Duodenal mucosa (tissue), 2 donors: ENCODE measurements at regions not wholly inside any gene's neighbourhood (a gene's known extent, or its start where the extent isn't known, plus 50 kb on each side); places are given as distances from the start of the nearest gene placed in this dataset.

Experiments used
- H3K27ac ChIP-seq: one replicate; pipeline ENCODE4 v1.7.0; 2013; ENCODE audit warnings: low read depth, low read length
- H3K27me3 ChIP-seq, 2 donors: one replicate each; pipeline ENCODE4 v1.7.0; 2013; ENCODE audit warnings: low read length in 2 of 2, control low read depth in 1 of 2; ENCODE audit not compliant: insufficient read depth in 2 of 2, control insufficient read depth in 1 of 2
- H3K36me3 ChIP-seq, 2 donors: one replicate each; pipeline ENCODE4 v1.7.0; 2013; ENCODE audit warnings: low read length in 2 of 2, control low read depth in 1 of 2; ENCODE audit not compliant: insufficient read depth in 2 of 2, control insufficient read depth in 1 of 2
- H3K4me1 ChIP-seq, 2 donors: one replicate each; pipeline ENCODE4 v1.7.0; 2013; ENCODE audit warnings: low read length in 2 of 2, control low read depth in 1 of 2; ENCODE audit not compliant: insufficient read depth in 2 of 2, control insufficient read depth in 1 of 2
- H3K4me3 ChIP-seq, 2 donors: one replicate each; pipeline ENCODE4 v1.7.0; 2013; ENCODE audit warnings: low read length in 2 of 2, low read depth in 1 of 2
- H3K9ac ChIP-seq, 2 donors: one replicate each; pipeline ENCODE4 v1.7.0; 2013; ENCODE audit warnings: low read length in 2 of 2, low read depth in 1 of 2
- H3K9me3 ChIP-seq, 2 donors: one replicate each; pipeline ENCODE4 v1.7.0; 2013; ENCODE audit warnings: low read length in 2 of 2, control low read depth in 1 of 2; ENCODE audit not compliant: control insufficient read depth in 1 of 2

GRCh38 chr2:71832388-71832787, 315.3 kb downstream of the CYP26B1 start:
- H3K36me3 ChIP-seq: no peaks in the 10 kb centered on the region
- H3K4me3 ChIP-seq: no peak overlapping the region
- H3K9ac ChIP-seq: no peak overlapping the region
- no peaks in the 10 kb centered on the region for H3K9me3 ChIP-seq
- H3K27ac ChIP-seq: no peak overlapping the region
- no peaks in the 10 kb centered on the region for H3K4me1 ChIP-seq
- H3K27me3 ChIP-seq: no peaks in the 10 kb centered on the region

DNA sequence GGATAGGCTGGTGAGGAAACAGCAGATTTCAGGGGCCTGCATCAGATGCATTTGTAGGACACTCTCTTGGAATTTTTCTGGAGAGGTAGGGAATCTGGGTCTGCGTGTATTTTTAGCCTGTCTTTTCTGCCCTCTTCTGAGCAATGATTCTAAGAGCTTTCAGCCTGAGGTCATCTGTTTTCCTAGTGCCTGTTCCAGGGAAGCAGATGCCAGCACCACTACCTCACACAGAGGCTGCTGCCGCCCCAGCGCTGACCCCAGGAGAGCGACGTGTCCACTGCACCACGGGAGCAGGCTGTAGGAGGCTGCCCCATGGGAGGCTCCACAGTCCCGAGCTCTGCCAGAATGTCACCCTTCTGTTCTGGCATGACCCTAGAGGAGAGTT, 316.5 kb downstream of the CYP26B1 start:
- H3K27ac ChIP-seq: no peak overlapping the region

DNA sequence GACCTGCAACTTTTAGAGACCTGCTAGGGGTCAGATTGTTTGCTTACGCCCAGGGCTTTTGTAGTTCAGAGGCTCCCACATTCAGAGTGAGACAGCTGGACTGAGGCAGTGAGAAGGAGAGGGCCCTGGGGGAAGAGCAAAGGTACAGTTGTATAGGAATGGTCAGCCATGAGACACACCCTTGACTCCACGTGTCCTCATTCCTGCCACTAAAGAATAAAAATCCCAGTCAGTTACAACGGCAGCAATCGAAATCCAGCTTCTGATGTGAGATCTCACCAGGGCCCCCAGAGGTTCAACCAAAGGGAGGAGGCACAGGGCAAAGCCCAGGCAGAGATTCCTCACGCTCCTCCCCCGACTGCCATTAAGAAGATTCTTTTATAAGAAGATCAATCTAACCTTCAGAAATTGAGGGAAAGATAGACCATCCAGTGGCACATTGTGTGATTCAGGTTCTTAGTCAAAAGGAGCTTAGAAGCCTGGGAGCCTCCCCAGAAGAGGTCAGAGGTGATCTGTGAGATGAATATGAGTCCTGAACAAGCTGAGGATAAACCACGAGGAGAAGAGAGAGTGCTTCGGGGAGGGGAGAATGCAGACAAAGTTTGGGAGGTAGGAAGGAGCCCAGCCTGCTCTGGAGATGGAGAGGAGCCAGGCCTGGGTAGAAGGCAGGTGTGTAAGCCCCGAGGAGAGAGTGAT, 317.0 kb downstream of the CYP26B1 start:
- no peak overlapping the region for H3K4me3 ChIP-seq
- no peaks in the 10 kb centered on the region for H3K27me3 ChIP-seq
- H3K4me1 ChIP-seq: peaks cover 0 to 5% of the 10 kb centered on the region in 2 donors
- H3K9ac ChIP-seq: no peak overlapping the region
- H3K9me3 ChIP-seq: no peaks in the 10 kb centered on the region
- H3K27ac ChIP-seq: no peak overlapping the region
- no peaks in the 10 kb centered on the region for H3K36me3 ChIP-seq

More for the DNA sequence above, 316.5 kb downstream of the CYP26B1 start:
- H3K4me3 ChIP-seq: no peak overlapping the region
- H3K36me3 ChIP-seq: no peaks in the 10 kb centered on the region
- no peaks in the 10 kb centered on the region for H3K27me3 ChIP-seq
- peaks cover 0 to 3% of the 10 kb centered on the region in 2 donors for H3K4me1 ChIP-seq
- H3K9ac ChIP-seq: no peak overlapping the region
- H3K9me3 ChIP-seq: no peaks in the 10 kb centered on the region

DNA sequence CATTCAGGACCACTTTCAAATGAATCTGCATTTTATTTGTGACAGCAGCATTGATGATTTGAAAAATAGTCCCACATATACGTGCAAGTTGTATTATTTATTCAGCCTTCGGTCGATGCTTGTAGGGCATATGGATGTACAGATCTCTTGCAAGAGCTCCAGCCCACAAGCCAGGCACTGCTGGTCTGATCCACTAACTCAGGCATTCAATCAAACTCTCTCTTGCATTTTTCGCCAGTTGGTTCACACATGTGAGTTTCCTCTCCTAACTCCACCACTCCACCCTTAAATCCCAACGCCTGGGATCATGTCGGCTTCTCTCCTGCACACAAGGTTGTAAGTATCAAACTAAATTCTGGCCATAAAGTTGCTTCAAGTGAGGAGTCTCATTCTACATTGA, 318.7 kb downstream of the CYP26B1 start:
- H3K4me3 ChIP-seq: no peak overlapping the region
- no peaks in the 10 kb centered on the region for H3K27me3 ChIP-seq
- peaks cover 0 to 5% of the 10 kb centered on the region in 2 donors for H3K4me1 ChIP-seq
- no peak overlapping the region for H3K27ac ChIP-seq
- H3K9me3 ChIP-seq: no peaks in the 10 kb centered on the region
- no peaks in the 10 kb centered on the region for H3K36me3 ChIP-seq
- H3K9ac ChIP-seq: no peak overlapping the region

DNA sequence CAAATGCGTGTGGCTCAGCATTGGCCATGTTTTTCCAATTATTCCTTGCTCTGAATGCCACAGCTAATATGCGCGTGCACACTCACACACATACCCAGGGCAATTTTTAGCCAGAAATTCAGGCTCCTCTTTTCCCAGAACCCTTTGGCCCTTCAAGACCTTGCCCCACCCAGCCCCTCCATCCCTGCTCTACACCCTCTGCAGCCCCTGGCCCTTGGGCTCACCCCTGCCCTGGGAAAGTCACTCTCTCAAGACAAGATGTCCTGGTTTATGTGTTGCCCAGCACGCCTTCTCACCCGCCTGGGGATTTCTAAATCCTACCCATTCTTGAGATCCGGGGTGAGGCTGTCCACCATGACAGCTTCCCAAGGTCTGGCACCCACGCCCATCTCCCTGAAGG, 319.7 kb downstream of the CYP26B1 start:
- Histone ChIP-seq H3K36me3 (no peaks in the 10 kb centered on the region), H3K27ac (no peak overlapping the region), H3K4me3 (no peak overlapping the region), H3K4me1 (peaks cover 0 to 5% of the 10 kb centered on the region in 2 donors), H3K9ac (no peak overlapping the region), H3K27me3 (no peaks in the 10 kb centered on the region), H3K9me3 (no peaks in the 10 kb centered on the region)

- H3K4me3 ChIP-seq: no peak overlapping the region
- H3K27ac ChIP-seq: no peak overlapping the region
- no peaks in the 10 kb centered on the region for H3K36me3 ChIP-seq
- H3K9me3 ChIP-seq: no peaks in the 10 kb centered on the region
- H3K4me1 ChIP-seq: peaks cover 0 to 5% of the 10 kb centered on the region in 2 donors
- H3K9ac ChIP-seq: no peak overlapping the region
- no peaks in the 10 kb centered on the region for H3K27me3 ChIP-seq
These were observed 320.1 kb downstream of the CYP26B1 start for GRCh38 chr2:71827524-71827901.

- no peak overlapping the region for H3K9ac ChIP-seq
- no peaks in the 10 kb centered on the region for H3K36me3 ChIP-seq
- H3K27me3 ChIP-seq: no peaks in the 10 kb centered on the region
- no peak overlapping the region for H3K27ac ChIP-seq
- no peak overlapping the region for H3K4me3 ChIP-seq
- no peaks in the 10 kb centered on the region for H3K9me3 ChIP-seq
- peaks cover 0 to 5% of the 10 kb centered on the region in 2 donors for H3K4me1 ChIP-seq
These were observed 320.7 kb downstream of the CYP26B1 start for GRCh38 chr2:71826826-71827523.

- H3K27ac ChIP-seq: no peak overlapping the region
These were observed 321.4 kb downstream of the CYP26B1 start for GRCh38 chr2:71826299-71826698.

DNA sequence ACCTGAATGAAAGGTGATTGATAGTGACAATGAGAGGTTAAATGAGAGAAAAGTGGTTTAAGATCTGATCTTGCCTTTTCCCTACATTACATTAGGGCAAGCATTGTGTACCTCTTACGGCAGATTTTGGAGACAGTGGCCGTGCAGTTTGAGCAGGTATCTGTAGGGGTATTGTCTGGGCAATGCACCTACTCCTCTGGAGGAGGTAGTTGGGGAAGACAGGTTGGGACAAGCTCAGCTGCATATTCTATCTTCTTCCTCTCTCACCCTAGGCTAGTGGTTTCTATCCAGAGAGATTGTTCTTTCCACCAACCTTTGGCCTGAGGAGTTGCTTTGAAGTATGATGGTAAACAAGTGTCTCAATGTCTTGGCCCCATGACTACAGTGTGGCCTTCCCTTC, 323.2 kb downstream of the CYP26B1 start:
- H3K27ac ChIP-seq: no peak overlapping the region
- H3K36me3 ChIP-seq: no peaks in the 10 kb centered on the region
- peaks cover 0 to 5% of the 10 kb centered on the region in 2 donors for H3K4me1 ChIP-seq
- no peaks in the 10 kb centered on the region for H3K27me3 ChIP-seq
- no peak overlapping the region for H3K4me3 ChIP-seq
- H3K9me3 ChIP-seq: no peaks in the 10 kb centered on the region
- no peak overlapping the region for H3K9ac ChIP-seq

More at GRCh38 chr2:71826299-71826698, 321.4 kb downstream of the CYP26B1 start:
- Histone ChIP-seq H3K9me3 (no peaks in the 10 kb centered on the region), H3K4me3 (no peak overlapping the region), H3K36me3 (no peaks in the 10 kb centered on the region), H3K4me1 (peaks cover 0 to 5% of the 10 kb centered on the region in 2 donors), H3K9ac (no peak overlapping the region), H3K27me3 (no peaks in the 10 kb centered on the region)

DNA sequence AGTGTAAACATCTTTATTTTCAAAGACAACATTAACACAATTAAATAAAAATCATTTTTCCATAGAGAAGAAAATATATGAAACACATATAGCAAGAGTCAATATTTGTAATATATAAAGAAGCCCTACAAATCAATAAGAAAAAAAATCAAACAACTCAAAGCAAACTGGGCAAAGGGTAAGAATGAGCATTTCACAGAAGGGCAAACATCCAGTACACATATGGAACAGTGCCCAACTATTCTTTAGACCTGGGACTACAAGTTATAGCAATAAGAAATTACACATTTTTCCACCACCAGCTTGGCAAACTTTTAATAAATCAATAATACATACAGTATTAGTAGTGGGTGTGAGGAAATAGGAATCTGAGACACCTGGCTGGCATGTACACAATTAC, 324.1 kb downstream of the CYP26B1 start:
- no peaks in the 10 kb centered on the region for H3K36me3 ChIP-seq

More for the DNA sequence above, 324.1 kb downstream of the CYP26B1 start:
- no peaks in the 10 kb centered on the region for H3K9me3 ChIP-seq
- peaks cover 0 to 5% of the 10 kb centered on the region in 2 donors for H3K4me1 ChIP-seq
- H3K4me3 ChIP-seq: no peak overlapping the region
- H3K27ac ChIP-seq: no peak overlapping the region
- H3K9ac ChIP-seq: no peak overlapping the region
- no peaks in the 10 kb centered on the region for H3K27me3 ChIP-seq
